Gastroesophageal sphincter (tissue), 3 donors: ENCODE measurements at regions not wholly inside any gene's neighbourhood (a gene's known extent, or its start where the extent isn't known, plus 50 kb on each side); places are given as distances from the start of the nearest gene placed in this dataset.

Experiments
- EP300 ChIP-seq: sonication (generic); formaldehyde crosslinking; IDR thresholded peaks from one replicate; pipeline ENCODE4 v1.6.1; 2017; ENCODE audit warnings: antibody characterized with exemption, mild to moderate bottlenecking
- POLR2A ChIP-seq, 2 donors: fragments of 450-650 bp; IDR thresholded peaks; one replicate each; pipeline ENCODE4 v1.6.1; 2017; ENCODE audit warnings: antibody characterized with exemption in 2 of 2, mild to moderate bottlenecking in 2 of 2, moderate library complexity in 1 of 2
- POLR2AphosphoS5 ChIP-seq: sonication (generic); formaldehyde crosslinking; IDR thresholded peaks from one replicate; pipeline ENCODE4 v1.6.1; 2017; ENCODE audit warnings: antibody characterized with exemption
- TF ChIP-seq, protein P1 (sequence below), 4 experiments: fragments of 200-600 bp in 2 of 4; fragments of 450-650 bp in 2 of 4; sonication (generic) in 1 of 4; IDR thresholded peaks; one replicate each; pipeline ENCODE4 v1.5.1; 2017 to 2019; ENCODE audit warnings: antibody characterized with exemption in 4 of 4, mild to moderate bottlenecking in 2 of 4, moderate library complexity in 2 of 4

GRCh38 chr1:222046684-222047263 lies 304.9 kb upstream of the DUSP10 start:
- TF ChIP-seq, protein P1, sequence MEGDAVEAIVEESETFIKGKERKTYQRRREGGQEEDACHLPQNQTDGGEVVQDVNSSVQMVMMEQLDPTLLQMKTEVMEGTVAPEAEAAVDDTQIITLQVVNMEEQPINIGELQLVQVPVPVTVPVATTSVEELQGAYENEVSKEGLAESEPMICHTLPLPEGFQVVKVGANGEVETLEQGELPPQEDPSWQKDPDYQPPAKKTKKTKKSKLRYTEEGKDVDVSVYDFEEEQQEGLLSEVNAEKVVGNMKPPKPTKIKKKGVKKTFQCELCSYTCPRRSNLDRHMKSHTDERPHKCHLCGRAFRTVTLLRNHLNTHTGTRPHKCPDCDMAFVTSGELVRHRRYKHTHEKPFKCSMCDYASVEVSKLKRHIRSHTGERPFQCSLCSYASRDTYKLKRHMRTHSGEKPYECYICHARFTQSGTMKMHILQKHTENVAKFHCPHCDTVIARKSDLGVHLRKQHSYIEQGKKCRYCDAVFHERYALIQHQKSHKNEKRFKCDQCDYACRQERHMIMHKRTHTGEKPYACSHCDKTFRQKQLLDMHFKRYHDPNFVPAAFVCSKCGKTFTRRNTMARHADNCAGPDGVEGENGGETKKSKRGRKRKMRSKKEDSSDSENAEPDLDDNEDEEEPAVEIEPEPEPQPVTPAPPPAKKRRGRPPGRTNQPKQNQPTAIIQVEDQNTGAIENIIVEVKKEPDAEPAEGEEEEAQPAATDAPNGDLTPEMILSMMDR (IDR thresholded peaks at IDR 0.05): no peak
- no peak for TF ChIP-seq POLR2A (IDR thresholded peaks at IDR 0.05)
- TF ChIP-seq POLR2AphosphoS5: no peak
- no peak for TF ChIP-seq EP300
